ENCODE measurements at regions not wholly inside any gene's neighbourhood (a gene's known extent, or its start where the extent isn't known, plus 50 kb on each side); places are given as distances from the start of the nearest gene placed in this dataset.

DNA sequence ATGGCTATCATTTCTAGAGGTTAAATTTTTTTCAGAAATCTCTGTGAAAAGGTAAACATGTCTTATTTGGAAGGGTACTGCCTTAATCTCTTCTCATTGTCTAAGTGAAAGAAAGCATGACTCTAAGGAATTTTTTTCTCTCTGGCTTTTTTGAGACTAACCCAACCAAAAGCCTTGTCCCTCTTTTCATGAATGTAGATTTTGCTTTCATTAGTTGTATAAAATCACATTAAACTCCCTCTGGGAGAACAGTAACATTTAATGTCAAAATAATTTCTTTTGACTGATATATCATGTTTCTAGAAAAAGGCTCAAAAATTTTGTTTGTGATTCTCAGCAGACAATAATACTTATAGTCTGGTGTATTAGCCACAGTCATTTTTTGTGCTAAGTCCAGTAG lies 168.4 kb upstream of the SPOPL start:
- Mint-ChIP-seq H3K4me3 (no peak overlapping the region), H3K36me3 (ENCODE audit: insufficient read depth in 2 of 2) (no peaks in the 10 kb centered on the region), H3K4me1 (ENCODE audit: low read depth) (no peaks in the 10 kb centered on the region), H3K27ac (no peak overlapping the region), H3K9me3 (no peaks in the 10 kb centered on the region), H3K27me3 (ENCODE audit: low read depth) (no peaks in the 10 kb centered on the region)
- DNase-seq (no peak), ATAC-seq (replicated peaks in 1 of 2) (no peak)

DNA sequence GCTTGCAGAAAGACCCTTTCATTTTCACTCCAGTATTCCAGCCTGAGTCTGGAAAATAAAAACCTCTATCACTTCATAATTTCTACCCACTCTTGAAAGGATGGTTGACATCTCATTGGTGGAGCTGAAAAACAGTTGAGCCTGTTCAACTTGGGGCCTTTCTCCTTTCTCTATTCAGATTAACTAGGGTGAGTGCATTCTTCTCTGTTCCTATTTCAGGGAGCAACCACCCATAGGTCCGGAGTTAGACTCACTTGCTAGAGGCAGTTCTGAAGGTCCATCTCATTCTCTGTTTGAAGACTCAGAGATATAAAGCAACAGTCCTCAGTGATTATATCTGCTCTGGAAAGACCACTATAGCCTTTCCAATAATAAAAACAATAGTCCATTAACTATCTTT lies 167.9 kb upstream of the SPOPL start:
- DNase-seq (no peak), ATAC-seq (replicated peaks in 1 of 2) (no peak)
- H3K36me3 Mint-ChIP-seq (ENCODE audit: insufficient read depth in 2 of 2) = no peaks in the 10 kb centered on the region
- no peak overlapping the region for H3K4me3 Mint-ChIP-seq
- H3K27me3 Mint-ChIP-seq (ENCODE audit: low read depth) = no peaks in the 10 kb centered on the region
- no peaks in the 10 kb centered on the region for H3K4me1 Mint-ChIP-seq (ENCODE audit: low read depth)
- H3K27ac Mint-ChIP-seq = no peak overlapping the region
- no peaks in the 10 kb centered on the region for H3K9me3 Mint-ChIP-seq

DNA sequence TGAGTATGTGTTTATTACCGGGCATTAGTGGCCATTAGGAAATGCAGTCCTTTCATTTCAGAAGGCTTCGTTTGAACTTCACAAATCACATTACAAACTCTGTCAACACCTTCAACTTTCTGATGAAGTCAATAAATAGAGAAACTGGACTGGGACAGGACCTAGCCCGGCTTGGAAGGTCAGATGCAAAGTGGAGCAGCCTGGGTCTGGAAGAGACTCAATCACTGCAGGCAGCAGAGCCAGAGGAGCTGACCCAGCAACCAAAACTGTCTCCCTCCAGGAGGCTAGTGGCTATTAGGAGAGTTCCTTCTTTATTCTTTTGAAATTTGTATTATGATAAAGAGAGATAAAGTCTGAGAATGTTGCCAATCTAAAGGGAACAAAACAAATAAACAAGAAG lies 167.2 kb upstream of the SPOPL start:
- ATAC-seq (replicated peaks in 1 of 2) (no peak), DNase-seq (no peak)
- no peaks in the 10 kb centered on the region for H3K4me1 Mint-ChIP-seq (ENCODE audit: low read depth)
- H3K27me3 Mint-ChIP-seq (ENCODE audit: low read depth) = no peaks in the 10 kb centered on the region
- no peak overlapping the region for H3K4me3 Mint-ChIP-seq
- H3K27ac Mint-ChIP-seq = no peak overlapping the region
- H3K36me3 Mint-ChIP-seq (ENCODE audit: insufficient read depth in 2 of 2) = no peaks in the 10 kb centered on the region
- H3K9me3 Mint-ChIP-seq = no peaks in the 10 kb centered on the region

DNA sequence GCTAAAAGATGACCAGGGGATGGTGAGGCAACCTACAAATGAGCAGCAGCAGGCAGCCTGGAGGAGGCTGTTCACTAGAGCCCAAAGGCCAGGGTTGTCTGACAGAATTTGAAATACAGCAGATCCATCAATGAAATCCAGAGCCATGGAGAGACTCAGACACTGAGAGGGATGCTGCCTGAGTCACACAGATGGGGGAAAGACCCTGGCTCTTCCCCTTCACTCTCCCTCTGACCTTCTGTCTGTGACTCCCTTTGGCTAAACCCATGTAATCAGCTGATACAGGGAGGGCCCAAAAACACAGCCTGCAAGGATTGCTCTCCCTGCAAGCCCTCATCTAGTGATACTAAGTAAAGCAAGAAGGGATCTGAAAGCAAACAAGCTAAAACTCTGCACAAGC lies 166.5 kb upstream of the SPOPL start:
- DNase-seq (no peak), ATAC-seq (replicated peaks in 1 of 2) (no peak)
- Mint-ChIP-seq H3K27me3 (ENCODE audit: low read depth) (no peaks in the 10 kb centered on the region), H3K9me3 (no peaks in the 10 kb centered on the region), H3K4me1 (ENCODE audit: low read depth) (no peaks in the 10 kb centered on the region), H3K27ac (no peak overlapping the region), H3K36me3 (ENCODE audit: insufficient read depth in 2 of 2) (no peaks in the 10 kb centered on the region), H3K4me3 (no peak overlapping the region)

DNA sequence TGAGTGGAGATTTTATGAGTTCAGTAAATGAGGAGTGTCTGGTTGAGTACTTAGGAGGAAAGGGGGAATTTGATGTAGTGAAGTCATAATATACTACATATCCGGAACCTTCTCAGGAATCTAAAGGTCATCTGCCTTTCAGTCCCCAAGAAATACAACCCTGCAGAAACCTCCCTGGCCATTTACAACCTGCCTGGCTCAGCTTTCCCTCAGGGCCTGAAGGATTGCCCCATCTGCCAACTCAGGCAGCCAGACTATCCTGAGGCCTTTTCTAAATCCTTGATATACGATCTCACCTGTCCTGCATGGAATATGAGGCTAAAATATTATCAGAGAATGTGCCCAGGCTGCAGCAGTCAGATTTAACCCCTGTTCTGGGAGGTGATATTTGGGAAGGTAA lies 165.4 kb upstream of the SPOPL start:
- no peaks in the 10 kb centered on the region for H3K9me3 Mint-ChIP-seq
- no peak overlapping the region for H3K27ac Mint-ChIP-seq
- no peak for DNase-seq
- no peaks in the 10 kb centered on the region for H3K4me1 Mint-ChIP-seq (ENCODE audit: low read depth)
- no peaks in the 10 kb centered on the region for H3K27me3 Mint-ChIP-seq (ENCODE audit: low read depth)
- no peaks in the 10 kb centered on the region for H3K36me3 Mint-ChIP-seq (ENCODE audit: insufficient read depth in 2 of 2)
- H3K4me3 Mint-ChIP-seq = no peak overlapping the region
- no peak for ATAC-seq (replicated peaks in 1 of 2)

- DNase-seq = no peak
- no peaks in the 10 kb centered on the region for H3K36me3 Mint-ChIP-seq (ENCODE audit: insufficient read depth in 2 of 2)
- H3K27ac Mint-ChIP-seq = no peak overlapping the region
Measured at GRCh38 chr2:138355244-138355643, 146.3 kb upstream of the SPOPL start.

GRCh38 chr2:138356178-138356577 lies 145.4 kb upstream of the SPOPL start:
- no peak for DNase-seq
- ATAC-seq (replicated peaks in 1 of 2) = no peak
- no peaks in the 10 kb centered on the region for H3K27me3 Mint-ChIP-seq (ENCODE audit: low read depth)

More at GRCh38 chr2:138355244-138355643, 146.3 kb upstream of the SPOPL start:
- Mint-ChIP-seq H3K27me3 (ENCODE audit: low read depth) (no peaks in the 10 kb centered on the region), H3K9me3 (no peaks in the 10 kb centered on the region), H3K4me1 (ENCODE audit: low read depth) (no peaks in the 10 kb centered on the region), H3K4me3 (no peak overlapping the region)
- ATAC-seq (replicated peaks in 1 of 2) = no peak

GRCh38 chr2:138359532-138359931 lies 142.0 kb upstream of the SPOPL start:
- H3K4me3 Mint-ChIP-seq = no peak overlapping the region
- no peak overlapping the region for H3K27ac Mint-ChIP-seq
- ATAC-seq (replicated peaks in 1 of 2) = no peak

More at GRCh38 chr2:138356178-138356577, 145.4 kb upstream of the SPOPL start:
- no peak overlapping the region for H3K27ac Mint-ChIP-seq
- H3K4me1 Mint-ChIP-seq (ENCODE audit: low read depth) = no peaks in the 10 kb centered on the region
- H3K4me3 Mint-ChIP-seq = no peak overlapping the region
- peaks cover 0 to under 1% of the 10 kb centered on the region in 2 donors for H3K9me3 Mint-ChIP-seq
- H3K36me3 Mint-ChIP-seq (ENCODE audit: insufficient read depth in 2 of 2) = no peaks in the 10 kb centered on the region

GRCh38 chr2:138364554-138365162 lies 136.9 kb upstream of the SPOPL start:
- no peaks in the 10 kb centered on the region for H3K4me1 Mint-ChIP-seq (ENCODE audit: low read depth)
- H3K4me3 Mint-ChIP-seq = no peak overlapping the region
- ATAC-seq (replicated peaks in 1 of 2) (no peak), DNase-seq (no peak)
- no peak overlapping the region for H3K27ac Mint-ChIP-seq
- H3K27me3 Mint-ChIP-seq (ENCODE audit: low read depth) = no peaks in the 10 kb centered on the region
- peaks cover 0 to 2% of the 10 kb centered on the region in 2 donors for H3K9me3 Mint-ChIP-seq
- no peaks in the 10 kb centered on the region for H3K36me3 Mint-ChIP-seq (ENCODE audit: insufficient read depth in 2 of 2)

More at GRCh38 chr2:138359532-138359931, 142.0 kb upstream of the SPOPL start:
- Mint-ChIP-seq H3K9me3 (peaks cover 0 to 2% of the 10 kb centered on the region in 2 donors), H3K4me1 (ENCODE audit: low read depth) (no peaks in the 10 kb centered on the region), H3K27me3 (ENCODE audit: low read depth) (no peaks in the 10 kb centered on the region), H3K36me3 (ENCODE audit: insufficient read depth in 2 of 2) (no peaks in the 10 kb centered on the region)
- no peak for DNase-seq

DNA sequence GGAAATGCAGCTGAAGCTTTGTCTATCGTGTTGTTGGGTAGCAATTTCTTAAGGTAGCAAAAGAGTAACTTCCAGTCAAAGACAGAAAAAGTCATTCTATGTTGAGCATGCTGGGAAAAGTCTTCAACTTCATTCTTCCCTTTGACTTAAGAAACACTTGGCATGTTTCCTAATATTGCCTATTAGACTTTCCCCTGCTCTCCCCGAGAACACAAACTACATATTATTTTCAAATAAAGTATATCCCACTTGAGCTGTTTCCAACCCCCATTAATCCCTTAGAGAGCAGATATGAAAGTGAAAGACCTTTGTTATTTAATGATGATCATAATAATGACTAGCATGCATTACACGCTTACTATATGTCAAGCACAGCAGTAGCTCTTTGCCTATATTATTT lies 136.0 kb upstream of the SPOPL start:
- H3K27ac Mint-ChIP-seq = no peak overlapping the region
- H3K9me3 Mint-ChIP-seq = peaks cover 0 to 2% of the 10 kb centered on the region in 2 donors
- no peak overlapping the region for H3K4me3 Mint-ChIP-seq
- H3K27me3 Mint-ChIP-seq (ENCODE audit: low read depth) = no peaks in the 10 kb centered on the region
- H3K36me3 Mint-ChIP-seq (ENCODE audit: insufficient read depth in 2 of 2) = no peaks in the 10 kb centered on the region
- ATAC-seq (replicated peaks in 1 of 2) = no peak
- H3K4me1 Mint-ChIP-seq (ENCODE audit: low read depth) = no peaks in the 10 kb centered on the region
- no peak for DNase-seq

- ATAC-seq (replicated peaks in 1 of 2) = no peak
- H3K36me3 Mint-ChIP-seq (ENCODE audit: insufficient read depth in 2 of 2) = no peaks in the 10 kb centered on the region
- no peaks in the 10 kb centered on the region for H3K27me3 Mint-ChIP-seq (ENCODE audit: low read depth)
- DNase-seq = no peak
- no peaks in the 10 kb centered on the region for H3K4me1 Mint-ChIP-seq (ENCODE audit: low read depth)
- no peak overlapping the region for H3K4me3 Mint-ChIP-seq
- no peak overlapping the region for H3K27ac Mint-ChIP-seq
- no peaks in the 10 kb centered on the region for H3K9me3 Mint-ChIP-seq
Measured at GRCh38 chr2:138369856-138370255, 131.7 kb upstream of the SPOPL start.

DNA sequence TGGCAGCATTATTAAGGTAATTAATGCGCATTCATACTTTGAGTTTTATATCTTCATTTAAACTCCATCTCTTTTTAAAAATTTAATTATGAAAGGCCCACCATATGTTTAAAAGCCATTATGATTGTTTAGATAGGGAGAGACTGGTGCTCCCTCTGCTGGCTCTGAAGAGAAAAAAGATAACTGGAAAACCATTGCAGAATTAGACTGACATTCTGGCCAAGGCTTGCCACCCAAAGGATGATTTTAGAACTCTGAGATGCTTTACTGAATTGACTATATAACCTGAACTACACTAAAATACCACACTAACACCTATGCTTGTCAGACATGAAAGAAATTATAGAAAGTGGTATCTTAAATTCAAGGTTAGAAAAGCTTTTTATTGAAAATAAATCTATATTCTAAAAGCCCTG lies 127.6 kb upstream of the SPOPL start:
- H3K27me3 Mint-ChIP-seq (ENCODE audit: low read depth) = no peaks in the 10 kb centered on the region
- ATAC-seq (replicated peaks in 1 of 2) (no peak), DNase-seq (no peak)
- H3K4me3 Mint-ChIP-seq = no peak overlapping the region
- H3K27ac Mint-ChIP-seq = no peak overlapping the region
- H3K36me3 Mint-ChIP-seq (ENCODE audit: insufficient read depth in 2 of 2) = no peaks in the 10 kb centered on the region
- no peaks in the 10 kb centered on the region for H3K4me1 Mint-ChIP-seq (ENCODE audit: low read depth)
- H3K9me3 Mint-ChIP-seq = no peaks in the 10 kb centered on the region

DNA sequence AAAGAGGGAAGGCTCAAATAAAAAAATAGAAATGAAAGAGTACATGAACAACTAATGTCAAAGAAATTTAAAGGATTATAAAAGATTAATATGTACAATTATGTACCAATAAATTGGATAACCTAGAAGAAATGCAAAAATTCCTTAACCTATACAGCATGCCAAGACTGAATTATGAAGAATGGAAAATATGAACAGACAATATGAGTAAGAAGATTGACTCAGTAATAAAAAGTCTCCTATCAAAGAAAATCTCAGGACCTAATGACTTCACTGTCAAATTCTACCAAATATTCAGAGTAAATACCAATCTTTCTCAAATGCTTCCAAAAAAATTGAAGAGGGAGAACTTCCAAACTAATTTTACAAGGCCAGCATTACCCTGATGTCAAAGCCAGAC lies 120.2 kb upstream of the SPOPL start:
- Mint-ChIP-seq H3K9me3 (no peaks in the 10 kb centered on the region), H3K27me3 (ENCODE audit: low read depth) (no peaks in the 10 kb centered on the region), H3K36me3 (ENCODE audit: insufficient read depth in 2 of 2) (no peaks in the 10 kb centered on the region), H3K4me3 (no peak overlapping the region), H3K4me1 (ENCODE audit: low read depth) (no peaks in the 10 kb centered on the region), H3K27ac (no peak overlapping the region)
- no peak for DNase-seq
- no peak for ATAC-seq (replicated peaks in 1 of 2)

DNA sequence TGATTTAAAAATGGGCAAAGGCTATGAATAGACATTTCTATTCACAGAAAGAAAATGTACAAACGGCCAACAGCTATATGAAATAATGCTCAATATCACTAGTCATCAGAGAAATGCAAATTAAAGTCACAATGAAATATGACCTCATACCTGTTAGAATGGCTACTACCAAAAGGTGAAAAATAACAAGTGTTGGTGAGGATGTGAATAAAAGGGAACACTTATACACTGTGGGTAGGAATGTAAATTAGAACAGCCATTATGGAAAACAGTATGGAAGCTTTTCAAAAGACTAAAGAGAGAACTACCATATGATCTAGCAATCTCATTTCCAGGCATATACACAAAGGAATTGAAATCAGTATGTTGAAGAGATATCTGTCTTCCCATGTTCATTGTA lies 118.9 kb upstream of the SPOPL start:
- DNase-seq (no peak), ATAC-seq (replicated peaks in 1 of 2) (no peak)
- no peak overlapping the region for H3K27ac Mint-ChIP-seq
- no peaks in the 10 kb centered on the region for H3K9me3 Mint-ChIP-seq
- no peak overlapping the region for H3K4me3 Mint-ChIP-seq
- H3K27me3 Mint-ChIP-seq (ENCODE audit: low read depth) = no peaks in the 10 kb centered on the region
- H3K36me3 Mint-ChIP-seq (ENCODE audit: insufficient read depth in 2 of 2) = no peaks in the 10 kb centered on the region
- no peaks in the 10 kb centered on the region for H3K4me1 Mint-ChIP-seq (ENCODE audit: low read depth)
